ENCODE measurements at regions not wholly inside any gene's neighbourhood (a gene's known extent, or its start where the extent isn't known, plus 50 kb on each side); places are given as distances from the start of the nearest gene placed in this dataset.

GRCh38 chr4:30616942-30617646, 103.1 kb upstream of the PCDH7 start:
- ATAC-seq = no peak
- WGBS (ENCODE audit: low lambda C conversion rate) = 38% methylated on average over 2 of the region's 2 CpGs
- CTCF ChIA-PET (ENCODE audit: low intra/inter-chr PET ratio, low total read pairs) = no interaction called here

DNA sequence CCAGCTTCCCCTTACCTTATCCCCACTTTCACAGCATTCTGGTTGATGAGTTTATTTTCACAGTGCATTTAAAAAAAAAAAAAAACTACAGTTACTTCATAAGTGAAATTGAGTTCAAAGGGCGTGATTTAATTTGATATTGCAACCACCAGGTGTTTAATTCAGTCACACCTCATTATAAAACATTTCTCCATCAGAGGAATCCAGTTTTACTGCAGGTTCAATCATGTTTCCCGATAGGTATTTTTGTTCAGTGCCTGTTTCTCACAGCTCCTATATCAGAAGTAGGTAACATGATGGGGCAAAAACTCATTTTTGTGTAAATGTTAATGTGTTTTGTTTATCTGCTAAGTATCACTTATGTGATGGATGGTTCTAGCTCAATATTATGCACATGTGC, 102.3 kb upstream of the PCDH7 start:
- Histone ChIP-seq H3K9me3 (ENCODE audit: low read length) (peaks cover 38% of the 10 kb centered on the region), H3K27me3 (ENCODE audit: control insufficient read depth in 1 of 2, insufficient read depth in 2 of 2, low read length in 2 of 2) (no peaks in the 10 kb centered on the region), H3K4me1 (ENCODE audit: insufficient read depth, low read length) (no peaks in the 10 kb centered on the region), H3K36me3 (replicated peaks in 1 of 2; ENCODE audit: control insufficient read depth in 1 of 2, insufficient read depth in 2 of 2, low read length in 2 of 2) (no peaks in the 10 kb centered on the region), H3K79me2 (ENCODE audit: insufficient read depth, low read length) (no peaks in the 10 kb centered on the region), H3K9ac (ENCODE audit: insufficient read depth, low read depth, low read length) (no peak overlapping the region), H2AFZ (ENCODE audit: low read length) (no peak overlapping the region), H3K4me2 (ENCODE audit: low read depth, low read length) (no peak overlapping the region), H3K27ac (ENCODE audit: extremely low read length, insufficient read depth, low read length) (no peak overlapping the region), H3K4me3 (replicated peaks in 1 of 3; ENCODE audit: insufficient read depth in 1 of 3, low read depth in 2 of 3, low read length in 3 of 3) (no peak overlapping the region), H4K20me1 (ENCODE audit: insufficient read depth, low read length) (no peaks in the 10 kb centered on the region)
- TF ChIP-seq PATZ1 (CRISPR knock-in tag; IDR thresholded peaks at IDR 0.05) = no peak
- TF ChIP-seq PCBP2 (optimal IDR thresholded peaks at IDR 0.05; ENCODE audit: low read depth, low read length, poor library complexity, severe bottlenecking) = no peak
- no peak for TF ChIP-seq ZNF296 (CRISPR knock-in tag; conservative IDR thresholded peaks at IDR 0.05)
- TF ChIP-seq ZNF570 (CRISPR knock-in tag; IDR thresholded peaks at IDR 0.05; ENCODE audit: borderline replicate concordance) = no peak
- TF ChIP-seq, protein P1, sequence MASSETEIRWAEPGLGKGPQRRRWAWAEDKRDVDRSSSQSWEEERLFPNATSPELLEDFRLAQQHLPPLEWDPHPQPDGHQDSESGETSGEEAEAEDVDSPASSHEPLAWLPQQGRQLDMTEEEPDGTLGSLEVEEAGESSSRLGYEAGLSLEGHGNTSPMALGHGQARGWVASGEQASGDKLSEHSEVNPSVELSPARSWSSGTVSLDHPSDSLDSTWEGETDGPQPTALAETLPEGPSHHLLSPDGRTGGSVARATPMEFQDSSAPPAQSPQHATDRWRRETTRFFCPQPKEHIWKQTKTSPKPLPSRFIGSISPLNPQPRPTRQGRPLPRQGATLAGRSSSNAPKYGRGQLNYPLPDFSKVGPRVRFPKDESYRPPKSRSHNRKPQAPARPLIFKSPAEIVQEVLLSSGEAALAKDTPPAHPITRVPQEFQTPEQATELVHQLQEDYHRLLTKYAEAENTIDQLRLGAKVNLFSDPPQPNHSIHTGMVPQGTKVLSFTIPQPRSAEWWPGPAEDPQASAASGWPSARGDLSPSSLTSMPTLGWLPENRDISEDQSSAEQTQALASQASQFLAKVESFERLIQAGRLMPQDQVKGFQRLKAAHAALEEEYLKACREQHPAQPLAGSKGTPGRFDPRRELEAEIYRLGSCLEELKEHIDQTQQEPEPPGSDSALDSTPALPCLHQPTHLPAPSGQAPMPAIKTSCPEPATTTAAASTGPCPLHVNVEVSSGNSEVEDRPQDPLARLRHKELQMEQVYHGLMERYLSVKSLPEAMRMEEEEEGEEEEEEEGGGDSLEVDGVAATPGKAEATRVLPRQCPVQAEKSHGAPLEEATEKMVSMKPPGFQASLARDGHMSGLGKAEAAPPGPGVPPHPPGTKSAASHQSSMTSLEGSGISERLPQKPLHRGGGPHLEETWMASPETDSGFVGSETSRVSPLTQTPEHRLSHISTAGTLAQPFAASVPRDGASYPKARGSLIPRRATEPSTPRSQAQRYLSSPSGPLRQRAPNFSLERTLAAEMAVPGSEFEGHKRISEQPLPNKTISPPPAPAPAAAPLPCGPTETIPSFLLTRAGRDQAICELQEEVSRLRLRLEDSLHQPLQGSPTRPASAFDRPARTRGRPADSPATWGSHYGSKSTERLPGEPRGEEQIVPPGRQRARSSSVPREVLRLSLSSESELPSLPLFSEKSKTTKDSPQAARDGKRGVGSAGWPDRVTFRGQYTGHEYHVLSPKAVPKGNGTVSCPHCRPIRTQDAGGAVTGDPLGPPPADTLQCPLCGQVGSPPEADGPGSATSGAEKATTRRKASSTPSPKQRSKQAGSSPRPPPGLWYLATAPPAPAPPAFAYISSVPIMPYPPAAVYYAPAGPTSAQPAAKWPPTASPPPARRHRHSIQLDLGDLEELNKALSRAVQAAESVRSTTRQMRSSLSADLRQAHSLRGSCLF (CRISPR knock-in tag; IDR thresholded peaks at IDR 0.05; ENCODE audit: borderline replicate concordance) = no peak
- TF ChIP-seq MAFF (IDR thresholded peaks at IDR 0.05; ENCODE audit: low read depth, low read length) = no peak
- no peak for TF ChIP-seq PCBP1 (IDR thresholded peaks at IDR 0.05; ENCODE audit: borderline replicate concordance, low read depth, low read length)
- no peak for TF ChIP-seq RFX5 (IDR thresholded peaks at IDR 0.05; ENCODE audit: low read depth, low read length)
- no peak for TF ChIP-seq ZSCAN21 (CRISPR knock-in tag; IDR thresholded peaks at IDR 0.05; ENCODE audit: borderline replicate concordance)
- TF ChIP-seq ZNF891 (CRISPR knock-in tag; IDR thresholded peaks at IDR 0.05) = no peak
- TF ChIP-seq GATA4 (IDR thresholded peaks at IDR 0.05; ENCODE audit: borderline replicate concordance, low read depth) = no peak
- WGBS (ENCODE audit: low lambda C conversion rate) = 3% methylated on average over 2 of the region's 2 CpGs
- intact Hi-C loops (cut with micrococcal nuclease; ENCODE audit: unreplicated experiment) = no loop called here
- DNase-seq (ENCODE audit: low spot score) (no peak), FAIRE-seq (no peak), ATAC-seq (no peak)
- no TSS peak for BruUV-seq (replicated peaks)
- POLR2A ChIA-PET = no interaction called here
- CTCF ChIA-PET (ENCODE audit: low intra/inter-chr PET ratio, low total read pairs) = no interaction called here
- in situ Hi-C loops (cut with HindIII; ENCODE audit: extremely low pct_ligation_motif_present, low pct_unique_long_range_greater_than_20kb) = no loop called here

More at GRCh38 chr4:30616942-30617646, 103.1 kb upstream of the PCDH7 start:
- H3K9ac ChIP-seq (ENCODE audit: insufficient read depth, low read depth, low read length) = no peak overlapping the region
- no TSS peak for BruUV-seq (replicated peaks)
- no peaks in the 10 kb centered on the region for H4K20me1 ChIP-seq (ENCODE audit: insufficient read depth, low read length)
- TF ChIP-seq ZNF496 (CRISPR knock-in tag; IDR thresholded peaks at IDR 0.05; ENCODE audit: insufficient replicate concordance) = no peak
- POLR2A ChIA-PET = no interaction called here
- DNase-seq (ENCODE audit: low spot score) = no peak
- intact Hi-C loops (cut with micrococcal nuclease; ENCODE audit: unreplicated experiment) = no loop called here
- no peak overlapping the region for H3K27ac ChIP-seq (ENCODE audit: extremely low read length, insufficient read depth, low read length)
- no peak overlapping the region for H2AFZ ChIP-seq (ENCODE audit: low read length)
- no peaks in the 10 kb centered on the region for H3K36me3 ChIP-seq (replicated peaks in 1 of 2; ENCODE audit: control insufficient read depth in 1 of 2, insufficient read depth in 2 of 2, low read length in 2 of 2)
- H3K9me3 ChIP-seq (ENCODE audit: low read length) = peaks cover 43% of the 10 kb centered on the region
- no peak overlapping the region for H3K4me2 ChIP-seq (ENCODE audit: low read depth, low read length)
- FAIRE-seq = no peak
- no peaks in the 10 kb centered on the region for H3K4me1 ChIP-seq (ENCODE audit: insufficient read depth, low read length)
- no peaks in the 10 kb centered on the region for H3K27me3 ChIP-seq (ENCODE audit: control insufficient read depth in 1 of 2, insufficient read depth in 2 of 2, low read length in 2 of 2)
- H3K4me3 ChIP-seq (replicated peaks in 1 of 3; ENCODE audit: insufficient read depth in 1 of 3, low read depth in 2 of 3, low read length in 3 of 3) = no peak overlapping the region
- H3K79me2 ChIP-seq (ENCODE audit: insufficient read depth, low read length) = no peaks in the 10 kb centered on the region
- in situ Hi-C loops (cut with HindIII; ENCODE audit: extremely low pct_ligation_motif_present, low pct_unique_long_range_greater_than_20kb) = no loop called here
